Epithelial cell of proximal tubule (primary cell): ENCODE measurements at regions not wholly inside any gene's neighbourhood (a gene's known extent, or its start where the extent isn't known, plus 50 kb on each side); places are given as distances from the start of the nearest gene placed in this dataset.
"Not testable (repeated sequence)": the region's sequence is repeated elsewhere in the genome, so short reads cannot be mapped to it uniquely, and the experiment has no call there.

Source experiments
- DNase-seq: peaks from one replicate; pipeline ENCODE4 v3.0.0-alpha.2; 2011; ENCODE audit warnings: low read depth
- H3K4me3 ChIP-seq: 2 replicates; pipeline ENCODE4 v1.5.1; 2011; ENCODE audit warnings: low read depth, mild to moderate bottlenecking, low read length
- TF ChIP-seq, protein P1 (sequence below): conservative IDR thresholded peaks from 2 replicates; pipeline ENCODE4 v1.5.1; 2012; ENCODE audit warnings: low read depth, mild to moderate bottlenecking, low read length

DNA sequence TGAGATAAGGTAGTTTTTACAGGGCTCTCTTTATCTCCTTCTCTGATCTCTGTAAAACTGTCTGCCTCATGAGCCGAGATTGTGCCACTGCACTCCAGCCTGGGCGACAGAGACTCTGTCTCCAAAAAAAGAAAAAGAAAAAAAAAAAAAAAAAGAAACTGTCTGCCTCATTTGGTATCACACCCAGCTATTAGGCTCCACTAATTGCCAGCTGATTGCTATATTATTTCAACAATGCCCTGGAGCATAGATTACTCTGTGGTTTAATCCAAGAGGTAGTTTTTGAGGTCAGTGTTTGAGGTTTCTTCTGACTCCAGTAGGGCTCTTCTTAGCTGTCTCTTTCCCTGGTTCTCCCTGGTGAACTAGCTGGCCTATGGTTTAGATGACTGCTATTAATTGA is 268.1 kb upstream of the PLPP4 start:
- H3K4me3 ChIP-seq: no peak overlapping the region
- no peak for DNase-seq
- TF ChIP-seq, protein P1, sequence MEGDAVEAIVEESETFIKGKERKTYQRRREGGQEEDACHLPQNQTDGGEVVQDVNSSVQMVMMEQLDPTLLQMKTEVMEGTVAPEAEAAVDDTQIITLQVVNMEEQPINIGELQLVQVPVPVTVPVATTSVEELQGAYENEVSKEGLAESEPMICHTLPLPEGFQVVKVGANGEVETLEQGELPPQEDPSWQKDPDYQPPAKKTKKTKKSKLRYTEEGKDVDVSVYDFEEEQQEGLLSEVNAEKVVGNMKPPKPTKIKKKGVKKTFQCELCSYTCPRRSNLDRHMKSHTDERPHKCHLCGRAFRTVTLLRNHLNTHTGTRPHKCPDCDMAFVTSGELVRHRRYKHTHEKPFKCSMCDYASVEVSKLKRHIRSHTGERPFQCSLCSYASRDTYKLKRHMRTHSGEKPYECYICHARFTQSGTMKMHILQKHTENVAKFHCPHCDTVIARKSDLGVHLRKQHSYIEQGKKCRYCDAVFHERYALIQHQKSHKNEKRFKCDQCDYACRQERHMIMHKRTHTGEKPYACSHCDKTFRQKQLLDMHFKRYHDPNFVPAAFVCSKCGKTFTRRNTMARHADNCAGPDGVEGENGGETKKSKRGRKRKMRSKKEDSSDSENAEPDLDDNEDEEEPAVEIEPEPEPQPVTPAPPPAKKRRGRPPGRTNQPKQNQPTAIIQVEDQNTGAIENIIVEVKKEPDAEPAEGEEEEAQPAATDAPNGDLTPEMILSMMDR: no peak

DNA sequence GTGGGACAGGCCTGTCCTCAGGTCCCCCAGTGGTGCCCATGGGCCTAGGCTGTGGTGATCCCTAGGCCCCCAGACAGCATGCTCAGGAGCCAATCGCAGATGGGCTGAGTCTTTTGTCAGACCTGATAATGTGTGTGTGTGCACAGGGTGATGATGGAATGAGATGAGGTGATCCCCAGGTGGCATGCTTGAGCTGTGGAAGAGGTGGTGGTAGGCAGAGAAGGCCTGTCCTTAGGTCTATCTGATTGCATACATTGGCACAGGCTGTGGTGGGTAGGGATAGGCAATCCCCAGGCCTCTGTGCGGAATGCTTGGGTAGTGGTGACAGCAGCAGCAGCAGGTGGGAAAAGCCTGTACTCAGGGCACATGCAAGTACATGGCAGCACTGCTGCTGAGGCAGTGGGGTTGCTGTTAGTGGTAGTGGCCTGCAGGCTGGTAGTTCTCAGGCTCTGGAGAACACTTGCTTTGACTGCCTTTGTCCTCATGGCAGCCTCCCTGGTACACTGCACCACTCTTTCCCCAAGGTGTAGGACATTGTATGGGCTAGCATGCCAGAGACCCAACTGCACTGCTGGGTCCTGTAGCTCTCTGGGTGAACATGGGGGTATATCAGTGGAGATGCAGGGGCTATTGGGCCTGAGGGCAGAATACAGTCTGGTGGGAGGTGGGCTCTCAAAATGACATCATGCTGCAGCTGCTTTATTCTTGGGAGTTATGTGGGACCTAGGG is 260.9 kb upstream of the PLPP4 start:
- DNase-seq: no peak
- TF ChIP-seq, protein P1: no peak
- H3K4me3 ChIP-seq: no peak overlapping the region

DNA sequence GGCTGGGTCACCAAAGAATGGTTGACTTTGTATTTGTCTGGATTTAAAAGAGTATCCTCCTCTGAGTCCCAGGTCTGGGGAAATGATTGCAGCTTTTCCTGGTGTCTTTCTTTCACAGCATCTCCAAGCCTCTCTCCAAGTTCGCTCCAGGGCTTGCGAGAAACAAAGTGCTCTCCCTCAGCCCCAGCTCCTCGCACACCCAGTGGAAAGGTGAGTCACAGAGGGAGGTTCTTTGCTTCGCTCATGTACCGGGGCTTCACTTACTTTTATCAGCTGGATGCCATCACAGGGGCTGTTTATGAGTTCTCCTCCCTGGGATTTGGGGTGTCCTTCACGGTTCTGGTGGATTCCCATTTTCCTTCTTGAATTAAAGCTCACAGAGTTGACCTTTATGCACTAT is 252.2 kb upstream of the PLPP4 start:
- DNase-seq: no peak
- no peak overlapping the region for H3K4me3 ChIP-seq
- TF ChIP-seq, protein P1: no peak

DNA sequence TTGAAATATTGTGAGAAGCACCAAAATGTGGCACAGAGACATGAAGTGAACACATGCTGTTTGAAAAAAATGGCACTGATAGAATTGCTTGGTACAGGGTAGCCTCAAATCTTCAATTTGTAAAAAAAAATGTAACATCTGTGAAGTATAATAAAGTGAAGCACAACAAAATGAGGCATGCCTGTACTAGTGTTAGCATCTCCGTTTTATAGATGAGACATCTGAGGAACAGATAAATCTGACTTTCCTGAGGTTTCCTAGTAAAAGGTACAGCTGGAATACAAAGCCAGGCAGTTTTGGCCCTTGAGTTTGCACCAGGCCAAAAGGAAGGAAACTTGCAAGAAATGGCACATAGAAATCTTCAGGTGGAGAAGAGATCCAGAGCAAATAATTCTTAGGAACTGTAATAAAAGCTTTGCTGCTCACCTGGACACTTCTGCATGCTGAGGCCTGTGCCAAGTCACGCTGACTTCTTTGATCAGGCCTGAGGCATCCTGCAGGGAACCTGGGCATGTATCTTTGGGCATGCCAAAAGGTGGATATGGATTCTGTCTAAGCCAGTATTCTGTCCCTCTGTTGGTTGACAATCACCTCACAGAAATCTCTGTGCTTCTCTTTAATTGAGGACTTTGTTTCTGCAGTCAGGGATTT is 251.5 kb upstream of the PLPP4 start:
- TF ChIP-seq, protein P1: no peak
- H3K4me3 ChIP-seq: no peak overlapping the region
- no peak for DNase-seq

DNA sequence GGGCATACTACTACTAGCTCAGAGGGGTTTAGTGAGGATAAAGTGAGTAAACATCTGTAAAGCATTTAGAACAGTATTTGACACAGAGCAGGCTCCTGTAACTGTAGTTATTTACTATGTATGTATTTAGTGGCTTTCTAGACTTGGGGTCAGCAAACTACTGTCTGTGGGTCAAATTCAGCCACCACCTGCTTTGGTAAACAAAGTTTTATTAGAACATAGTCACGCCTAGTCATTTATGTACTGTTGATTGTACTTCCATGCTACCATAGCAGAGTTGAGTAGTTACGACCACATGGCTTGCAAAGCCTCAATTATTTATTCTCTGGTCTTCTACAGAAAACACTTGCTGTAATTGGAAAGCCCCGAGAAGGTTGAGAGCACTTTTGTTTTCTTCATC is 248.5 kb upstream of the PLPP4 start:
- no peak for DNase-seq
- TF ChIP-seq, protein P1: no peak
- H3K4me3 ChIP-seq: no peak overlapping the region

DNA sequence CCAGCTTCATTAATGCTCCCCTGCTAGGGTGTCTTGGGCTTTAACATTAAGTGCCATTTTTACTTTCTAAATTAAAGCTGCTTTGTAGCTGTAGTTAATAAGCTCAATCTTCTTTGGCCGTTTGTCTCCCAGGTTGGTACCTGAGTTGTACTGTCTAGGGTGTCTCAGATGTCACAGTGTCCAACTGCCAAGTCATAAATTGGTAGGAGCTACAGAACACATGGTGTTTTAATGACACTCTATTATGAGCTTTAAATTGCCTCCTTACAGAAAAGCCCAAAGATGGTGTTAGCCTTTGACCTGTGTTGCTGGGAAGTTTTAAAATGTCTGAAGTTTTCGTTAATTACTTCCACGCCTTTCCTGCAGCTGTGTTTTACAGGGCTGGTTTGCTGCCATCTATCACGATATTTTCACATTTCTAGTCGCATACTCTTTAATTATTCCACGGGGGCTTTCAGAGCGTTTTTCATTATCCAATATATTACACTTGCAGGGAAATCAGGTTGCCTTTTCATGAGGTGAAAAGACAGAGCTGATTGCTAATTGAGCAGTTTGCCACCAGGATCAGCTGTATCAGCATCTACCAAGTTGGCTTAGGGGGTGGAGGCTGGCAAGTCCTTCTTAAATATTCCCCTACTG is 247.8 kb upstream of the PLPP4 start:
- DNase-seq: no peak
- H3K4me3 ChIP-seq: no peak overlapping the region
- TF ChIP-seq, protein P1: no peak

DNA sequence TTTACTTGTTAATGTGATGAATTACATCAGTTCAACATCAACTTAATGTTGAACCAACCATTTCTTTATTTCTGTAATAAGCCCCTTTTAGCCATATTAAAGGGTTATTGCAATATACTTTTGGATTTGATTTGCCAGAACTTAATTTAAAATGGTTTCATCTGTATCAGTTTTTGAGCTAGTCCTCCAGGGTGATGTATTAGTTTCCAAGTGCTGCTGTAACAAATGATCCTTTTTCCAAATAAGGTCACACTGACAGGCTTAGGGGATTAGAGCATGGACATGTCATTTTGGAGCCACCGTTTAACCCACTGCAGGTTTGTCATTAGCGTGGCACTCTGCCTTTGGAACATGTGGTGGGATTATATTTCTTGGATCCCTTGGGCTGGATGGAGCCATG is 244.8 kb upstream of the PLPP4 start:
- TF ChIP-seq, protein P1: no peak
- no peak overlapping the region for H3K4me3 ChIP-seq
- no peak for DNase-seq

DNA sequence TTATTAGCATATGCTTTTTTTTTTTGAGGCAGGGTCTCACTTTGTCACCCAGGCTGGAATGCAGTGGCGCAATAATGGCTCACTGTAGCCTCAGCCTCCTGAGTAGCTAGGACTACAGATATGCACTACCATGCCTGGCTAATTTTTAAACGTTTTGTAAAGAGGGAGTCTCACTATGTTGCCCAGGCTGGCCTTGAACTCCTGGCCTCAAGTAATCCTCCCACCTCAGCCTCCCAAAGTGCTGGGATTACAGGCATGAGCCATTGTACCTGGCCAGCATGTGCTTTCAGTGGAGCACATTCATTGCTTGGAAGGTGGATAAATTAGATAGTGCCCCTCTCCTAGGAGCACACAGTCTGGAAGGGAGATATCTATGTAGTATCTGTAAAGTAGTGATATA is 243.7 kb upstream of the PLPP4 start:
- H3K4me3 ChIP-seq, DNase-seq: not testable (repeated sequence)
